Duodenal mucosa (tissue), 2 donors: ENCODE measurements at regions not wholly inside any gene's neighbourhood (a gene's known extent, or its start where the extent isn't known, plus 50 kb on each side); places are given as distances from the start of the nearest gene placed in this dataset.

Experiments
- H3K27ac ChIP-seq: one replicate; pipeline ENCODE4 v1.7.0; 2013; ENCODE audit warnings: low read depth, low read length
- H3K27me3 ChIP-seq, 2 donors: one replicate each; pipeline ENCODE4 v1.7.0; 2013; ENCODE audit warnings: low read length in 2 of 2, control low read depth in 1 of 2; ENCODE audit not compliant: insufficient read depth in 2 of 2, control insufficient read depth in 1 of 2
- H3K36me3 ChIP-seq, 2 donors: one replicate each; pipeline ENCODE4 v1.7.0; 2013; ENCODE audit warnings: low read length in 2 of 2, control low read depth in 1 of 2; ENCODE audit not compliant: insufficient read depth in 2 of 2, control insufficient read depth in 1 of 2
- H3K4me1 ChIP-seq, 2 donors: one replicate each; pipeline ENCODE4 v1.7.0; 2013; ENCODE audit warnings: low read length in 2 of 2, control low read depth in 1 of 2; ENCODE audit not compliant: insufficient read depth in 2 of 2, control insufficient read depth in 1 of 2
- H3K4me3 ChIP-seq, 2 donors: one replicate each; pipeline ENCODE4 v1.7.0; 2013; ENCODE audit warnings: low read length in 2 of 2, low read depth in 1 of 2
- H3K9ac ChIP-seq, 2 donors: one replicate each; pipeline ENCODE4 v1.7.0; 2013; ENCODE audit warnings: low read length in 2 of 2, low read depth in 1 of 2
- H3K9me3 ChIP-seq, 2 donors: one replicate each; pipeline ENCODE4 v1.7.0; 2013; ENCODE audit warnings: low read length in 2 of 2, control low read depth in 1 of 2; ENCODE audit not compliant: control insufficient read depth in 1 of 2

- H3K36me3 ChIP-seq = no peaks in the 10 kb centered on the region
- no peaks in the 10 kb centered on the region for H3K27me3 ChIP-seq
- H3K4me3 ChIP-seq = no peak overlapping the region
- no peak overlapping the region for H3K9ac ChIP-seq
- H3K4me1 ChIP-seq = no peaks in the 10 kb centered on the region
- no peaks in the 10 kb centered on the region for H3K9me3 ChIP-seq
- H3K27ac ChIP-seq = no peak overlapping the region
Measured at GRCh38 chr6:47360388-47360787, 50.7 kb upstream of the TNFRSF21 start.

GRCh38 chr6:47362857-47363461 is 53.3 kb upstream of the TNFRSF21 start:
- Histone ChIP-seq H3K4me3 (no peak overlapping the region), H3K27me3 (no peaks in the 10 kb centered on the region), H3K9ac (no peak overlapping the region), H3K4me1 (no peaks in the 10 kb centered on the region), H3K36me3 (no peaks in the 10 kb centered on the region), H3K9me3 (no peaks in the 10 kb centered on the region), H3K27ac (no peak overlapping the region)

GRCh38 chr6:47363736-47364135 is 54.0 kb upstream of the TNFRSF21 start:
- Histone ChIP-seq H3K9ac (no peak overlapping the region), H3K27me3 (no peaks in the 10 kb centered on the region), H3K36me3 (no peaks in the 10 kb centered on the region), H3K4me3 (no peak overlapping the region), H3K4me1 (no peaks in the 10 kb centered on the region), H3K27ac (no peak overlapping the region), H3K9me3 (no peaks in the 10 kb centered on the region)

- no peaks in the 10 kb centered on the region for H3K36me3 ChIP-seq
- H3K4me1 ChIP-seq = no peaks in the 10 kb centered on the region
- H3K27ac ChIP-seq = no peak overlapping the region
- no peaks in the 10 kb centered on the region for H3K9me3 ChIP-seq
- H3K4me3 ChIP-seq = no peak overlapping the region
- H3K9ac ChIP-seq = no peak overlapping the region
- no peaks in the 10 kb centered on the region for H3K27me3 ChIP-seq
Measured at GRCh38 chr6:47366335-47366890, 56.7 kb upstream of the TNFRSF21 start.

DNA sequence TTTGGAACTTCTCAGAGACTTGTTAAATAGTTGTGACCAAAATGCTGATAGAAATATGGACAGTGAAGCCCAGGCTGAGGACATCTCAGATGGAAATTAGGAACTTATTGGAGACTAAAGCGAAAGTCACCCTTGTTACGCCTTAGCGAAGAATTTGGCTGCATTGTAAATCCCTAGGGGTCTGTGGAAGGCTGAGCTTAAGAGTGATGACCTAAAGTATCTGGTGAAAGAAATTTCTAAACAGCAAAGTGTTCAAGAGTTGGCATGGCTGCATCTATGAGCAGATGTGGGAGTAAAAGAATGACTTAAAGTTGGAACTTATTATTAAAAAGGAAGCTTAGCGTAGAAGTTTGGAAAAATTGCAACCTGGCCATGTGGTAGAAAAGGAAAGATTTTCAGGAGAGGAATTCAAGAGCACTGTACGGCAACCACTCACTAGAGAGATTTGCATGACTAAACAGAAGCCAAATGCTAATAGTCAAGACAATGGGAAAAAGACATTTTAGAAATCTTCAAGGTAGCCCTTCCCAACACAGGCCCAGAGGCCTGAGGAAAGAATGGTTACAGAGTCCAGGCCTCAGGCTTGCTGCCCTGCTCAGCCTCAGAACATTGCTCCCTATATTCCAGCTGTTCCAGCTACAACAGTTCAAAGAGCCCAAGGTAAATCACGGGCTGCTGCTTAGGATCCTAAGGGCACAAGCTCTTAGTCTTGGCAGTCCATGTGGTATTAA is 61.6 kb upstream of the TNFRSF21 start:
- Histone ChIP-seq H3K27ac (no peak overlapping the region), H3K4me3 (no peak overlapping the region), H3K9ac (no peak overlapping the region), H3K36me3 (no peaks in the 10 kb centered on the region), H3K9me3 (no peaks in the 10 kb centered on the region), H3K4me1 (peaks cover 0 to 5% of the 10 kb centered on the region in 2 donors), H3K27me3 (no peaks in the 10 kb centered on the region)

GRCh38 chr6:47371870-47372255 is 62.2 kb upstream of the TNFRSF21 start:
- Histone ChIP-seq H3K27ac (no peak overlapping the region), H3K9me3 (no peaks in the 10 kb centered on the region), H3K9ac (no peak overlapping the region), H3K27me3 (no peaks in the 10 kb centered on the region), H3K4me3 (no peak overlapping the region), H3K36me3 (no peaks in the 10 kb centered on the region), H3K4me1 (peaks cover 0 to 5% of the 10 kb centered on the region in 2 donors)

GRCh38 chr6:47372318-47372717 is 62.6 kb upstream of the TNFRSF21 start:
- Histone ChIP-seq H3K27ac (no peak overlapping the region), H3K36me3 (no peaks in the 10 kb centered on the region), H3K9ac (no peak overlapping the region), H3K9me3 (no peaks in the 10 kb centered on the region), H3K4me1 (peaks cover 0 to 5% of the 10 kb centered on the region in 2 donors), H3K27me3 (no peaks in the 10 kb centered on the region), H3K4me3 (no peak overlapping the region)

DNA sequence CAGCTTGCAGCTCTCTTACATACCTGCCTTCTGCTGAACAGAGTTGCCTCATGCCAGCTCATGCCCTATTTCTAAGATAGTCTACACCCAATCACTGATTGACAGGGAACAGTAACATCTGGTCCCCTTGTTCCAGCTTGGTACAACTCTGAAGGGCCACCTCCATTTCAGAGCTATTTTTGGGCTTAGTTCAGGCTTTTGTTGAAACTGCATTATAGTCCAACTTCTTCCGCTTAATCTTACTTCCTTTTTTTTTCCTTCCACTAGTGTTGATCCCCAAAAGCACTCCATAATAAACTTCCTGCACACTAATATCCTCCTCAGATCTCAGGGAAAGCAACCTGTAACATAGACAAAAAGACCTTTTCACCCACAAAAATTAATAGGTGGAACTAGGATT is 65.7 kb upstream of the TNFRSF21 start:
- no peaks in the 10 kb centered on the region for H3K9me3 ChIP-seq
- H3K4me3 ChIP-seq = no peak overlapping the region
- no peak overlapping the region for H3K9ac ChIP-seq
- H3K27ac ChIP-seq = no peak overlapping the region
- no peaks in the 10 kb centered on the region for H3K36me3 ChIP-seq
- H3K4me1 ChIP-seq = peaks cover 0 to 5% of the 10 kb centered on the region in 2 donors
- H3K27me3 ChIP-seq = no peaks in the 10 kb centered on the region

DNA sequence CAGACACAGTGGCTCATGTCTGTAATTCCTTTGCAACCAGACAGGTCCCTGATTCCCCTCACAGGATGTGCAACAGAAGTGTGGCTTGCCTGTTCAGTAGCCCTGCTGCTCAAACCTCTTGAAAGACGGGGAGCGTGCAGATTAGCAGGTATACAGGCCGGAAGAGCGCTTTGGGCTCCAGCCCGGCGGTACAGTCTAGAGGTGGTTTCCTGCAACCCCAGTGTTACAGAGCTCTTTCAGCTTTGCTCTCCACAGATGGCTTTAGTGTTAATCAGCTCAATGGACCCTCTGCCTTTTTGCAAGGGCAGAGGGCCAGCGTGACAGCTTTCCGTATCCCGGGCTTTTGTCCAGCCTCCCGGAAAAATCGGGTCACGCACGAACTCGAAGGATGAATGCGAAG is 67.2 kb upstream of the TNFRSF21 start:
- no peaks in the 10 kb centered on the region for H3K36me3 ChIP-seq
- no peak overlapping the region for H3K9ac ChIP-seq
- H3K27ac ChIP-seq = no peak overlapping the region
- H3K27me3 ChIP-seq = no peaks in the 10 kb centered on the region
- no peaks in the 10 kb centered on the region for H3K9me3 ChIP-seq
- no peak overlapping the region for H3K4me3 ChIP-seq
- peaks cover 0 to 2% of the 10 kb centered on the region in 2 donors for H3K4me1 ChIP-seq

GRCh38 chr6:47377971-47378370 is 68.3 kb upstream of the TNFRSF21 start:
- Histone ChIP-seq H3K27ac (no peak overlapping the region), H3K9ac (no peak overlapping the region), H3K36me3 (no peaks in the 10 kb centered on the region), H3K9me3 (no peaks in the 10 kb centered on the region), H3K27me3 (no peaks in the 10 kb centered on the region), H3K4me3 (no peak overlapping the region), H3K4me1 (no peaks in the 10 kb centered on the region)
